Stomach (tissue), 4 donors: ENCODE measurements at regions not wholly inside any gene's neighbourhood (a gene's known extent, or its start where the extent isn't known, plus 50 kb on each side); places are given as distances from the start of the nearest gene placed in this dataset.

Experiments
- POLR2A ChIP-seq, 4 donors: fragments of 450-650 bp; IDR thresholded peaks; one replicate each; pipeline ENCODE4 v1.6.1; 2016; ENCODE audit warnings: antibody characterized with exemption in 4 of 4, control low read depth in 2 of 4, mild to moderate bottlenecking in 1 of 4, moderate library complexity in 1 of 4
- POLR2AphosphoS5 ChIP-seq, 3 donors: sonication (generic); formaldehyde crosslinking; IDR thresholded peaks; one replicate each; pipeline ENCODE4 v1.6.1; 2016; ENCODE audit warnings: antibody characterized with exemption in 3 of 3
- TF ChIP-seq, protein P1 (sequence below), 7 experiments: fragments of 450-650 bp in 4 of 7; fragments of 200-600 bp in 3 of 7; sonication (generic) in 3 of 7; IDR thresholded peaks; one replicate each; pipeline ENCODE4 v1.5.1; 2016 to 2019; ENCODE audit warnings: antibody characterized with exemption in 7 of 7, control low read depth in 2 of 7, mild to moderate bottlenecking in 1 of 7

- TF ChIP-seq, protein P1, sequence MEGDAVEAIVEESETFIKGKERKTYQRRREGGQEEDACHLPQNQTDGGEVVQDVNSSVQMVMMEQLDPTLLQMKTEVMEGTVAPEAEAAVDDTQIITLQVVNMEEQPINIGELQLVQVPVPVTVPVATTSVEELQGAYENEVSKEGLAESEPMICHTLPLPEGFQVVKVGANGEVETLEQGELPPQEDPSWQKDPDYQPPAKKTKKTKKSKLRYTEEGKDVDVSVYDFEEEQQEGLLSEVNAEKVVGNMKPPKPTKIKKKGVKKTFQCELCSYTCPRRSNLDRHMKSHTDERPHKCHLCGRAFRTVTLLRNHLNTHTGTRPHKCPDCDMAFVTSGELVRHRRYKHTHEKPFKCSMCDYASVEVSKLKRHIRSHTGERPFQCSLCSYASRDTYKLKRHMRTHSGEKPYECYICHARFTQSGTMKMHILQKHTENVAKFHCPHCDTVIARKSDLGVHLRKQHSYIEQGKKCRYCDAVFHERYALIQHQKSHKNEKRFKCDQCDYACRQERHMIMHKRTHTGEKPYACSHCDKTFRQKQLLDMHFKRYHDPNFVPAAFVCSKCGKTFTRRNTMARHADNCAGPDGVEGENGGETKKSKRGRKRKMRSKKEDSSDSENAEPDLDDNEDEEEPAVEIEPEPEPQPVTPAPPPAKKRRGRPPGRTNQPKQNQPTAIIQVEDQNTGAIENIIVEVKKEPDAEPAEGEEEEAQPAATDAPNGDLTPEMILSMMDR (IDR thresholded peaks at IDR 0.05), result no peak
- TF ChIP-seq POLR2A (IDR thresholded peaks at IDR 0.05) (no peak), POLR2AphosphoS5 (IDR thresholded peaks at IDR 0.05) (no peak)
Measured at GRCh38 chr13:64798422-64798821, 2431.7 kb downstream of the PCDH9 start.
